ENCODE measurements at regions not wholly inside any gene's neighbourhood (a gene's known extent, or its start where the extent isn't known, plus 50 kb on each side); places are given as distances from the start of the nearest gene placed in this dataset.
"Not testable (repeated sequence)": the region's sequence is repeated elsewhere in the genome, so short reads cannot be mapped to it uniquely, and the experiment has no call there.

DNA sequence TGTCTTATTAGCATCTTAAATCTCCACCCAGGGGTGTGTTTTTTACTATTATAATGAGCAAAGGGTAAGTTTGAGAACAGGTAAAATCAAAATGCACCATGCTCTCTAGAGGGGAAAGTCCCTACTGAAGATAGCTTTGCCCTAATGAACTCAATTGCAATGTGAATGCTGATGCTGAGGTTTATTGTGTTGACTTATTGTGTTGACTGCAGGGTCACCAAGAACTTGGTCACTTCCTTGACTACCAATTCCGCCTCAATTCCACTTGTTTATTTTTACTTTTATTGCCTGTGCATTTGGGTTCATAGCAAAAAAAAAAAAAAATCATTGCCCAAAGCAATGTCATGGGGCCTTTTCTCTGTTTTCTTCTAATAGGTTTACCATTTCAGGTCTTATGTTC lies 67.7 kb upstream of the SRD5A3 start:
- WGBS (ENCODE audit: insufficient coverage), result 100% methylated on average over 1 of the region's 1 CpG
- H3K9me3 ChIP-seq (ENCODE audit: control insufficient read depth, insufficient read depth, low read length), result no peaks in the 10 kb centered on the region
- no peaks in the 10 kb centered on the region for H3K36me3 ChIP-seq (ENCODE audit: control insufficient read depth, insufficient read depth, low read length)

DNA sequence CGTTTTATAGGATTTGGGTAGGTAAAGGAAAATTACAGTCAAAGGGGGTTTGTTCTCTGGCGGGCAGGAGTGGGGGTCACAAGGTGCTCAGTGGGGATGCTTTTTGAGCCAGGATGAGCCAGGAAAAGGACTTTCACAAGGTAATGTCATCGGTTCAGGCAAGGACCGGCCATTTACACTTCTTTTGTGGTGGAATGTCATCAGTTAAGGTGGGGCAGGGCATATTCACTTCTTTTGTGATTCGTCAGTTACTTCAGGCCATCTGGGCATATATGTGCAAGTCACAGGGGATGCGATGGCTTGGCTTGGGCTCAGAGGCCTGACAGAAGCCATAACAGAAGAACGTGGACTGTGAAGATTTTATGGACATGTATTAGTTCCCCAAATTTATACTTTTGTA lies 65.6 kb upstream of the SRD5A3 start:
- ATAC-seq; intact Hi-C loops (cut with micrococcal nuclease): not testable (repeated sequence)
- peaks cover 13% of the 10 kb centered on the region in 2 donors for H3K9me3 Mint-ChIP-seq

More for the DNA sequence above, 67.7 kb upstream of the SRD5A3 start:
- Histone ChIP-seq H3K4me3 (ENCODE audit: low read length) (no peak overlapping the region), H3K27me3 (ENCODE audit: control insufficient read depth, insufficient read depth, low read length) (no peaks in the 10 kb centered on the region), H3K27ac (ENCODE audit: low read length) (no peak overlapping the region), H3K4me1 (ENCODE audit: control insufficient read depth, insufficient read depth, low read length) (no peaks in the 10 kb centered on the region)
- Mint-ChIP-seq H3K4me1 (no peaks in the 10 kb centered on the region), H3K36me3 (no peaks in the 10 kb centered on the region), H3K9me3 (peaks cover 3 to 6% of the 10 kb centered on the region in 2 donors), H3K27ac (no peak overlapping the region), H3K4me3 (no peak overlapping the region), H3K27me3 (ENCODE audit: low read depth in 2 of 2) (peaks cover 13 to 30% of the 10 kb centered on the region in 2 donors)
- DNase-seq (no peak), ATAC-seq (no peak)
- intact Hi-C loops (cut with micrococcal nuclease), result no loop called here
- TF ChIP-seq, protein P1, sequence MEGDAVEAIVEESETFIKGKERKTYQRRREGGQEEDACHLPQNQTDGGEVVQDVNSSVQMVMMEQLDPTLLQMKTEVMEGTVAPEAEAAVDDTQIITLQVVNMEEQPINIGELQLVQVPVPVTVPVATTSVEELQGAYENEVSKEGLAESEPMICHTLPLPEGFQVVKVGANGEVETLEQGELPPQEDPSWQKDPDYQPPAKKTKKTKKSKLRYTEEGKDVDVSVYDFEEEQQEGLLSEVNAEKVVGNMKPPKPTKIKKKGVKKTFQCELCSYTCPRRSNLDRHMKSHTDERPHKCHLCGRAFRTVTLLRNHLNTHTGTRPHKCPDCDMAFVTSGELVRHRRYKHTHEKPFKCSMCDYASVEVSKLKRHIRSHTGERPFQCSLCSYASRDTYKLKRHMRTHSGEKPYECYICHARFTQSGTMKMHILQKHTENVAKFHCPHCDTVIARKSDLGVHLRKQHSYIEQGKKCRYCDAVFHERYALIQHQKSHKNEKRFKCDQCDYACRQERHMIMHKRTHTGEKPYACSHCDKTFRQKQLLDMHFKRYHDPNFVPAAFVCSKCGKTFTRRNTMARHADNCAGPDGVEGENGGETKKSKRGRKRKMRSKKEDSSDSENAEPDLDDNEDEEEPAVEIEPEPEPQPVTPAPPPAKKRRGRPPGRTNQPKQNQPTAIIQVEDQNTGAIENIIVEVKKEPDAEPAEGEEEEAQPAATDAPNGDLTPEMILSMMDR (IDR thresholded peaks at IDR 0.05), result no peak

DNA sequence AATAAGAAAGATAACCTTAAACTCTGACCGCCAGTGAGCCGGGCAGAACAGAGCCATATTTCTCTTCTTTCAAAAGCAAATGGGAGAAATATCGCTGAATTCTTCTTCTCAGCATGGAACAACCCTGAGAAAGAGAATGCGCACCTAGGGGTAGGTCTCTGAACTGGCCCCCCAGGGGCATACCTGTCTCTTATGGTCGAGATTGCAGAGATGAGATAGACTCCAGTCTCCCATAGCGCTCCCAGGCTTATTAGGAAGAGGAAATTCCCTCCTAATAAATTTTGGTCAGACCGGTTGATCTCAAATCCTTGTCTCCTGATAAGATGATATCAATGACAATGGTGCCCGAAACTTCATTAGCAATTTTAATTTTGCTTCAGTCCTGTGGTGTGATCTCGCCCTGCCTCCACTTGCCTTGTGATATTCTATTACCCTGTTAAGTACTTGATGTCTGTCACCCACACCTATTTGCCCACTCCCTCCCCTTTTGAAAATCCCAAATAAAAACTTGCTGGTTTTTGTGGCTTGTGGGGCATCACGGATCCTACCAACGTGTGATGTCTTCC lies 64.8 kb upstream of the SRD5A3 start:
- H3K9me3 ChIP-seq (ENCODE audit: control insufficient read depth, insufficient read depth, low read length); ATAC-seq; H3K27me3 ChIP-seq (ENCODE audit: control insufficient read depth, insufficient read depth, low read length); H3K27ac ChIP-seq (ENCODE audit: low read length); intact Hi-C loops (cut with micrococcal nuclease); H3K4me3 Mint-ChIP-seq; DNase-seq; H3K4me1 Mint-ChIP-seq; H3K27ac Mint-ChIP-seq; H3K4me1 ChIP-seq (ENCODE audit: control insufficient read depth, insufficient read depth, low read length); H3K4me3 ChIP-seq (ENCODE audit: low read length); H3K36me3 ChIP-seq (ENCODE audit: control insufficient read depth, insufficient read depth, low read length); H3K27me3 Mint-ChIP-seq (ENCODE audit: low read depth in 2 of 2): not testable (repeated sequence)
- 76% methylated on average over 11 of the region's 11 CpGs for WGBS (ENCODE audit: insufficient coverage)
- H3K9me3 Mint-ChIP-seq, result peaks cover 13% of the 10 kb centered on the region in 2 donors
- H3K36me3 Mint-ChIP-seq, result peaks cover 11% of the 10 kb centered on the region

More for the DNA sequence above, 65.6 kb upstream of the SRD5A3 start:
- not testable (repeated sequence) for H3K27ac Mint-ChIP-seq; H3K4me1 ChIP-seq (ENCODE audit: control insufficient read depth, insufficient read depth, low read length); H3K4me3 Mint-ChIP-seq; DNase-seq; H3K27me3 ChIP-seq (ENCODE audit: control insufficient read depth, insufficient read depth, low read length); H3K36me3 ChIP-seq (ENCODE audit: control insufficient read depth, insufficient read depth, low read length); H3K27me3 Mint-ChIP-seq (ENCODE audit: low read depth in 2 of 2); H3K4me1 Mint-ChIP-seq; H3K4me3 ChIP-seq (ENCODE audit: low read length); H3K9me3 ChIP-seq (ENCODE audit: control insufficient read depth, insufficient read depth, low read length); H3K27ac ChIP-seq (ENCODE audit: low read length)
- WGBS (ENCODE audit: insufficient coverage), result 75% methylated on average over 7 of the region's 7 CpGs
- H3K36me3 Mint-ChIP-seq, result peaks cover 11% of the 10 kb centered on the region

DNA sequence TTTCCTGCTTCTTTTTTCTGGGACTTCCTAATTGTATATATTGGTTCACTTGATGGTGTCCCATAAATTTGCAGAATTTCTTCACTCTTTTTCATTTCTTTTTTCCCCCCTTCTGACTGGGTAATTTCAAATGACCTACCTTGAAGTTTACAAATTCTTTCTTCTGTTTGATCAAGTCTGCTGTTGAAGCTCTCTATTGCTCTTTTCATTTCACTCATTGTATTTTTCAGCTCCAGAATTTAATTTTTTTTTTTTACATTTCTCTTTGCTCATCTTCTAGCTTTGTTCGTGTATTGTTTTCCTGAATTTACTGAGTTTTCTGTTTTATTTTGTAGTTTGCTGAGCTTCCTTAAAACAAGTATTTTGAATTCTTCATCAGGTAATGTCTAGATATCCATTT lies 61.7 kb upstream of the SRD5A3 start:
- no peaks in the 10 kb centered on the region for H3K27me3 ChIP-seq (ENCODE audit: control insufficient read depth, insufficient read depth, low read length)
- no peak for DNase-seq
- no peak for ATAC-seq
- TF ChIP-seq, protein P1 (IDR thresholded peaks at IDR 0.05), result no peak
- no peak overlapping the region for H3K4me3 ChIP-seq (ENCODE audit: low read length)
- Mint-ChIP-seq H3K36me3 (peaks cover 11% of the 10 kb centered on the region), H3K4me3 (no peak overlapping the region), H3K9me3 (peaks cover 13% of the 10 kb centered on the region in 2 donors), H3K27me3 (ENCODE audit: low read depth in 2 of 2) (no peaks in the 10 kb centered on the region), H3K4me1 (no peaks in the 10 kb centered on the region), H3K27ac (no peak overlapping the region)
- intact Hi-C loops (cut with micrococcal nuclease), result no loop called here
- H3K27ac ChIP-seq (ENCODE audit: low read length), result no peak overlapping the region
- peaks cover 9% of the 10 kb centered on the region for H3K9me3 ChIP-seq (ENCODE audit: control insufficient read depth, insufficient read depth, low read length)
- no peaks in the 10 kb centered on the region for H3K4me1 ChIP-seq (ENCODE audit: control insufficient read depth, insufficient read depth, low read length)
- no peaks in the 10 kb centered on the region for H3K36me3 ChIP-seq (ENCODE audit: control insufficient read depth, insufficient read depth, low read length)
- 80% methylated on average over 1 of the region's 1 CpG for WGBS (ENCODE audit: insufficient coverage)

All from natural killer cell (primary cell).